Esophagus squamous epithelium (tissue), 5 donors: ENCODE measurements at regions not wholly inside any gene's neighbourhood (a gene's known extent, or its start where the extent isn't known, plus 50 kb on each side); places are given as distances from the start of the nearest gene placed in this dataset.

ENCODE experiments used
- DNase-seq: peaks from one replicate; lab custom pipeline; 2025; lab: John Stamatoyannopoulos, UW
- H3K27ac ChIP-seq, 4 donors: fragments of 200-600 bp; sonication (generic); one replicate each; pipeline ENCODE4 v1.5.1; 2016 to 2019; ENCODE audit warnings: mild to moderate bottlenecking in 1 of 4
- H3K27me3 ChIP-seq, 4 donors: fragments of 200-600 bp; sonication (generic); 1 replicate in 3 of 4; 2 replicates in 1 of 4; pipeline versions ENCODE4 v1.5.1 to v1.6.0; 2017 to 2021; ENCODE audit warnings: antibody characterized with exemption in 1 of 4
- H3K36me3 ChIP-seq, 3 donors: fragments of 200-600 bp; sonication (generic); one replicate each; pipeline ENCODE4 v1.5.1; 2016 to 2019
- H3K4me1 ChIP-seq, 3 donors: fragments of 200-600 bp; sonication (generic); one replicate each; pipeline ENCODE4 v1.5.1; 2017 to 2019
- H3K4me3 ChIP-seq, 4 donors: fragments of 200-600 bp; sonication (generic); 1 replicate in 3 of 4; 2 replicates in 1 of 4; pipeline ENCODE4 v1.5.1; 2016 to 2019; ENCODE audit warnings: mild to moderate bottlenecking in 2 of 4, moderate library complexity in 1 of 4
- H3K9me3 ChIP-seq, 3 donors: fragments of 200-600 bp; sonication (generic); one replicate each; pipeline ENCODE4 v1.5.1; 2016 to 2019
- POLR2A ChIP-seq, 4 donors: fragments of 450-650 bp; IDR thresholded peaks; one replicate each; pipeline ENCODE4 v1.6.1; 2017; ENCODE audit warnings: antibody characterized with exemption in 4 of 4, mild to moderate bottlenecking in 4 of 4, moderate library complexity in 3 of 4
- WGBS, 2 donors: methylation state at CpG; one replicate each; pipeline ENCODE4 v1.1.5; 2018; 5-methylcytosine and 5-hydroxymethylcytosine counted together
- intact Hi-C: fragments of 100-400 bp; cut with DNase I; formaldehyde crosslinking; loops from one replicate; pipeline ENCODE4 v1.15.0; 2022
- TF ChIP-seq, protein P1 (sequence below), 6 experiments: fragments of 450-650 bp in 4 of 6; fragments of 200-600 bp in 2 of 6; sonication (generic) in 2 of 6; IDR thresholded peaks; one replicate each; pipeline ENCODE4 v1.5.1; 2016 to 2019; ENCODE audit warnings: antibody characterized with exemption in 6 of 6, mild to moderate bottlenecking in 4 of 6, moderate library complexity in 4 of 6
- donor health status: DM: yes; HTN: yes; CAD: no.

DNA sequence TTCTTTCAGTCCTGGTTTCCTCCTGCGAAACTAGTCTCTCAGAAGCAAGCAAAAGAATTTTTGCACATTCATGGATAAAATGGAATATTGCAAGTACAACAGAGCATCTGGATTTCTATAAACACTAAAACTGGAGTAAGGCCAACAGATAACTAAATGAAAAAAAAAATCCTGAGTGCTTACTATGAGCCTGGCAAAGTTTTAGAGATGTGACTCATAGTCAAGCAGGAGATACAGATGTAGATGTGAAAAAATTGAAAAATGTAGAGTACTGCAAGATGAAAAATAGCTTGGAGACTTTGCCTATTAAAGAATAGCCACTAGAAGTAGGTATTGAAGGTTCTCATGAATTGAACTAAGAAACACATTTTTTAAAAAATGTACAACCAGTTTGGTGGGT is 397.4 kb downstream of the OTOL1 start:
- no peaks in the 10 kb centered on the region for H3K27me3 ChIP-seq
- TF ChIP-seq POLR2A (IDR thresholded peaks at IDR 0.05): no peak
- TF ChIP-seq, protein P1, sequence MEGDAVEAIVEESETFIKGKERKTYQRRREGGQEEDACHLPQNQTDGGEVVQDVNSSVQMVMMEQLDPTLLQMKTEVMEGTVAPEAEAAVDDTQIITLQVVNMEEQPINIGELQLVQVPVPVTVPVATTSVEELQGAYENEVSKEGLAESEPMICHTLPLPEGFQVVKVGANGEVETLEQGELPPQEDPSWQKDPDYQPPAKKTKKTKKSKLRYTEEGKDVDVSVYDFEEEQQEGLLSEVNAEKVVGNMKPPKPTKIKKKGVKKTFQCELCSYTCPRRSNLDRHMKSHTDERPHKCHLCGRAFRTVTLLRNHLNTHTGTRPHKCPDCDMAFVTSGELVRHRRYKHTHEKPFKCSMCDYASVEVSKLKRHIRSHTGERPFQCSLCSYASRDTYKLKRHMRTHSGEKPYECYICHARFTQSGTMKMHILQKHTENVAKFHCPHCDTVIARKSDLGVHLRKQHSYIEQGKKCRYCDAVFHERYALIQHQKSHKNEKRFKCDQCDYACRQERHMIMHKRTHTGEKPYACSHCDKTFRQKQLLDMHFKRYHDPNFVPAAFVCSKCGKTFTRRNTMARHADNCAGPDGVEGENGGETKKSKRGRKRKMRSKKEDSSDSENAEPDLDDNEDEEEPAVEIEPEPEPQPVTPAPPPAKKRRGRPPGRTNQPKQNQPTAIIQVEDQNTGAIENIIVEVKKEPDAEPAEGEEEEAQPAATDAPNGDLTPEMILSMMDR (IDR thresholded peaks at IDR 0.05): no peak
- H3K4me1 ChIP-seq: no peaks in the 10 kb centered on the region
- no peaks in the 10 kb centered on the region for H3K36me3 ChIP-seq
- H3K4me3 ChIP-seq: no peak overlapping the region
- intact Hi-C loops: no loop called here
- no peaks in the 10 kb centered on the region for H3K9me3 ChIP-seq
- H3K27ac ChIP-seq: no peak overlapping the region
- DNase-seq: no peak
- 19 to 42% methylated on average over 1 of the region's 1 CpG for WGBS, 2 donors

DNA sequence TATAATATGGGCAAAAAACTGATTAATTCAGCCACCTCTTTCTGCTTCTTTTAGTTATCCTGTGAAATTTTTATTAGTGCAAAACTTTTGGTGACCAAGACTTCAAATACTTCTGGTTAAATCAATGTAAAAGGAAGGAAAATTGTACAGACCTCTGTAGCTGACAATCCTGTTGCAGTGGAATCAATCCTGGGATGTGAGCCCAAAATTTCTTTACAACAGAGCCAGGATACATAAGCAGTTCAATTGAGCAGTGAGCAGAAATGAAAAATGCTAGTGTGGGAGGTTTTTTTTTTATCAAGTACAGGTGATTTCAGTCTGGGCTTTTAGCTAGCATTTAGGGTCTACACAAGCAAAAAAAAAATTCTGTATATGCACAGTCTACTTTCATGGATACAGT is 398.0 kb downstream of the OTOL1 start:
- Histone ChIP-seq H3K36me3 (no peaks in the 10 kb centered on the region), H3K27ac (no peak overlapping the region), H3K4me1 (no peaks in the 10 kb centered on the region), H3K9me3 (no peaks in the 10 kb centered on the region), H3K4me3 (no peak overlapping the region), H3K27me3 (no peaks in the 10 kb centered on the region)
- DNase-seq: no peak
- no peak for TF ChIP-seq POLR2A (IDR thresholded peaks at IDR 0.05)
- TF ChIP-seq, protein P1 (IDR thresholded peaks at IDR 0.05): no peak
- intact Hi-C loops: no loop called here

GRCh38 chr3:161905520-161906132 is 409.0 kb downstream of the OTOL1 start:
- intact Hi-C loops: no loop called here
- Histone ChIP-seq H3K4me3 (no peak overlapping the region), H3K9me3 (no peaks in the 10 kb centered on the region), H3K27me3 (no peaks in the 10 kb centered on the region), H3K36me3 (no peaks in the 10 kb centered on the region), H3K27ac (no peak overlapping the region), H3K4me1 (no peaks in the 10 kb centered on the region)
- no peak for TF ChIP-seq POLR2A (IDR thresholded peaks at IDR 0.05)
- TF ChIP-seq, protein P1 (IDR thresholded peaks at IDR 0.05): no peak
- 69 to 94% methylated on average over 3 to 4 of the region's 4 CpGs for WGBS, 2 donors
- no peak for DNase-seq

GRCh38 chr3:161913786-161914389 is 417.3 kb downstream of the OTOL1 start:
- intact Hi-C loops: no loop called here
- H3K4me1 ChIP-seq: peaks cover 0 to 4% (median 0%) of the 10 kb centered on the region in 3 donors
- DNase-seq: no peak

More at GRCh38 chr3:161913786-161914389, 417.3 kb downstream of the OTOL1 start:
- H3K27ac ChIP-seq: no peak overlapping the region
- no peak overlapping the region for H3K4me3 ChIP-seq
- no peaks in the 10 kb centered on the region for H3K27me3 ChIP-seq
- H3K9me3 ChIP-seq: no peaks in the 10 kb centered on the region
- H3K36me3 ChIP-seq: no peaks in the 10 kb centered on the region
- TF ChIP-seq POLR2A (IDR thresholded peaks at IDR 0.05): no peak
- TF ChIP-seq, protein P1 (IDR thresholded peaks at IDR 0.05): no peak
